HL-60 (cell line): ENCODE measurements at regions not wholly inside any gene's neighbourhood (a gene's known extent, or its start where the extent isn't known, plus 50 kb on each side); places are given as distances from the start of the nearest gene placed in this dataset.

Experiments
- DNase-seq, 2 experiments: peaks; one replicate each; pipeline ENCODE4 v3.0.0-alpha.2; 2010 to 2020; ENCODE audit warnings: low read depth in 1 of 2, low spot score in 1 of 2
- H3K27ac ChIP-seq: fragments of 250-450 bp; sonication (Bioruptor Pico); replicated peaks from 2 replicates; pipeline ENCODE4 v1.5.1; 2020; ENCODE audit warnings: mild to moderate bottlenecking, moderate library complexity
- H3K27me3 ChIP-seq: fragments of 250-450 bp; sonication (Bioruptor Pico); 2 replicates; pipeline ENCODE4 v1.5.1; 2021; ENCODE audit warnings: mild to moderate bottlenecking, moderate library complexity; ENCODE audit not compliant: insufficient read depth, poor library complexity, severe bottlenecking
- H3K4me3 ChIP-seq: replicated peaks from 2 replicates; pipeline ENCODE4 v1.5.1; 2011; ENCODE audit warnings: mild to moderate bottlenecking, control low read depth, low read length; ENCODE audit not compliant: insufficient read depth
- CTCF ChIP-seq: IDR thresholded peaks from one replicate; pipeline ENCODE4 v1.5.1; 2011; ENCODE audit warnings: low read length, control low read depth, inconsistent platforms; ENCODE audit not compliant: insufficient read depth
- GABPA ChIP-seq: IDR thresholded peaks from 2 replicates; pipeline ENCODE4 v1.6.1; 2012; ENCODE audit warnings: low read depth
- POLR2AphosphoS5 ChIP-seq: IDR thresholded peaks from 2 replicates; pipeline ENCODE4 v1.6.1; 2012; ENCODE audit warnings: low read depth
- SPI1 ChIP-seq: IDR thresholded peaks from 2 replicates; pipeline ENCODE4 v1.6.1; 2012; ENCODE audit warnings: low read depth, mild to moderate bottlenecking, borderline replicate concordance
- TF ChIP-seq, protein P1 (sequence below): IDR thresholded peaks from 2 replicates; pipeline ENCODE4 v1.6.1; 2012; ENCODE audit warnings: low read depth; ENCODE audit not compliant: insufficient replicate concordance

DNA sequence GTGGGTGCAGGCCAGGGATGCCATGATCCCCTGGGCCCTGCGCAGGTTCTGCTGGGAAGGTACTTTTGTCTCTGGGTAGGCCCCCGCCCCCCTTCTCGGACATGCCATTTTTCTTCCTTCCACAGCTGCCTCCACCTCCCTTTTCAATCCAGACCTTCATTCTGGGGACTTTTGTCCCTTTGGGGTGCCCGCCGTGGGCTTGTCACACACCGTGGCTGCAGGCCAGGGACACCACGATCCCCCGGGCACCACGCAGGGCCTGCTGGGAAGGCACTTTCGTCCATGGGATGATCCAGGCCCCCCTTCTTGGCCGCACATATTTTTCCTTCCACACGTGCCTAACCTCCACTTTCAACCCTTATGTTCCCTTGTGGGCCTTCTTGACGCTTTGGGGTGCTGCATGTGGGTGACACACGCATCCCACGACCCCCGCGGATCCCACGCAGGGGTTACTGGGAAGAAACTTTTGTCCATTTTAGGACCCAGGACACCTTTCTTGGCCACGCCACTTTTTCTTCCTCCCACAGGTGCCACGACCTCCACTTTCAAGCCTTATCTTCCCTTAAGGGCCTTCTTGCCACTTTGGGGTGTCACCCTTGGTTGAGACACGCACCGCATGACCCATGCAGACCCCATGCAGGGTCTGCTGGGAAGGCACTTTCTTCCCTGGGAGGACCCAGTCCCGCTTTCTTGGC, 272.5 kb downstream of the ALG10 start:
- TF ChIP-seq CTCF (no peak), GABPA (no peak), SPI1 (no peak), POLR2AphosphoS5 (no peak)
- TF ChIP-seq, protein P1, sequence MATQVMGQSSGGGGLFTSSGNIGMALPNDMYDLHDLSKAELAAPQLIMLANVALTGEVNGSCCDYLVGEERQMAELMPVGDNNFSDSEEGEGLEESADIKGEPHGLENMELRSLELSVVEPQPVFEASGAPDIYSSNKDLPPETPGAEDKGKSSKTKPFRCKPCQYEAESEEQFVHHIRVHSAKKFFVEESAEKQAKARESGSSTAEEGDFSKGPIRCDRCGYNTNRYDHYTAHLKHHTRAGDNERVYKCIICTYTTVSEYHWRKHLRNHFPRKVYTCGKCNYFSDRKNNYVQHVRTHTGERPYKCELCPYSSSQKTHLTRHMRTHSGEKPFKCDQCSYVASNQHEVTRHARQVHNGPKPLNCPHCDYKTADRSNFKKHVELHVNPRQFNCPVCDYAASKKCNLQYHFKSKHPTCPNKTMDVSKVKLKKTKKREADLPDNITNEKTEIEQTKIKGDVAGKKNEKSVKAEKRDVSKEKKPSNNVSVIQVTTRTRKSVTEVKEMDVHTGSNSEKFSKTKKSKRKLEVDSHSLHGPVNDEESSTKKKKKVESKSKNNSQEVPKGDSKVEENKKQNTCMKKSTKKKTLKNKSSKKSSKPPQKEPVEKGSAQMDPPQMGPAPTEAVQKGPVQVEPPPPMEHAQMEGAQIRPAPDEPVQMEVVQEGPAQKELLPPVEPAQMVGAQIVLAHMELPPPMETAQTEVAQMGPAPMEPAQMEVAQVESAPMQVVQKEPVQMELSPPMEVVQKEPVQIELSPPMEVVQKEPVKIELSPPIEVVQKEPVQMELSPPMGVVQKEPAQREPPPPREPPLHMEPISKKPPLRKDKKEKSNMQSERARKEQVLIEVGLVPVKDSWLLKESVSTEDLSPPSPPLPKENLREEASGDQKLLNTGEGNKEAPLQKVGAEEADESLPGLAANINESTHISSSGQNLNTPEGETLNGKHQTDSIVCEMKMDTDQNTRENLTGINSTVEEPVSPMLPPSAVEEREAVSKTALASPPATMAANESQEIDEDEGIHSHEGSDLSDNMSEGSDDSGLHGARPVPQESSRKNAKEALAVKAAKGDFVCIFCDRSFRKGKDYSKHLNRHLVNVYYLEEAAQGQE: no peak
- no peaks in the 10 kb centered on the region for H3K27me3 ChIP-seq
- DNase-seq: no peak
- H3K4me3 ChIP-seq: no peak overlapping the region
- no peak overlapping the region for H3K27ac ChIP-seq

GRCh38 chr12:34295366-34296142, 273.3 kb downstream of the ALG10 start:
- Histone ChIP-seq H3K27ac (no peak overlapping the region), H3K27me3 (no peaks in the 10 kb centered on the region)

More at GRCh38 chr12:34295366-34296142, 273.3 kb downstream of the ALG10 start:
- no peak overlapping the region for H3K4me3 ChIP-seq
- TF ChIP-seq POLR2AphosphoS5 (no peak), GABPA (no peak), SPI1 (no peak), CTCF (no peak)
- TF ChIP-seq, protein P1: no peak
- no peak for DNase-seq
